Glomerular visceral epithelial cell (primary cell): ENCODE measurements at regions not wholly inside any gene's neighbourhood (a gene's known extent, or its start where the extent isn't known, plus 50 kb on each side); places are given as distances from the start of the nearest gene placed in this dataset.
"Not testable (repeated sequence)": the region's sequence is repeated elsewhere in the genome, so short reads cannot be mapped to it uniquely, and the experiment has no call there.

Experiments used
- DNase-seq: peaks from one replicate; pipeline ENCODE4 v3.0.0-alpha.2; 2016; ENCODE audit errors: extremely low spot score

- no peak for DNase-seq
Observed at GRCh38 chrX:123081776-123082175, 102.3 kb upstream of the GRIA3 start.

- DNase-seq = no peak
Observed at GRCh38 chrX:123083924-123084323, 100.2 kb upstream of the GRIA3 start.

GRCh38 chrX:123084797-123085196, 99.3 kb upstream of the GRIA3 start:
- no peak for DNase-seq

GRCh38 chrX:123085311-123085940, 98.7 kb upstream of the GRIA3 start:
- no peak for DNase-seq

DNA sequence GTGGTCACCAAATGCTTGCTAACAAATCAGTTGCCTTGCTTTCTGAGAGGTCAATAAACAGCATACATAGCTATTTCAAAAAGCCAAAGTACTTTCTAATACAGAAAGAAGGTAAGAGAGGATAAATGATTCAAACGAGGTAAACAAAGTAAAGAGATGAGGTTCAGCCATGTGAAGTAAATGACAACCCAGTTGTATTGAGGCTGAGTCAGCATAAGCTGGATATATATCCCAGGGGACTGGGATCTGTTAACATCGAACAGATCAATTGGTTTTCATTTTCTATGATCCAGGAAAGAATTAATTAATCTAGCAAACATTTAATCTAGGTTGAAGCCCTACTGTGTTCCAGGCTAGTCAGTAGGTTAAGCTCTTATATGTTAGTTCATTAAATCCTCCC, 97.3 kb upstream of the GRIA3 start:
- DNase-seq = no peak

GRCh38 chrX:123087326-123087725, 96.8 kb upstream of the GRIA3 start:
- DNase-seq = peak; percentile 39

- DNase-seq = no peak
Observed at GRCh38 chrX:123088331-123088730, 95.7 kb upstream of the GRIA3 start.

DNA sequence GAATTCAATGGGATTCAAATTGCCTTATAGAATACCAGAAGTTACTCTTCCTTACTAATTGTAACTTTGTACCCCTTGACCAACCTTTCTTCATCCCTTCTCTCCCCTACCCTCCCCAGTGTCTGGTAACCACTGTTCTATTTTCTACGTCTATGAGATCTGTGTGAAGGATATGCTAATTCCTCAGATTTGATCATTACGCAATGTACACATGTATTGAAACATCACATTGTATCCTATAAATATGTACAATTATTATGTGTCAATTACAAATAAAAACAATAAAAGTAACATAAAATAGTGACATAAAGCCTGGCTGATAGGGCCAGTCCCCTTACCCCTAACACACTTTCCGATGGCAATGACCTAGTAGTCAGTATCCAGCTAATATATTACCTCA, 95.1 kb upstream of the GRIA3 start:
- DNase-seq = no peak

- DNase-seq = no peak
Observed at GRCh38 chrX:123093792-123094191, 90.3 kb upstream of the GRIA3 start.

DNA sequence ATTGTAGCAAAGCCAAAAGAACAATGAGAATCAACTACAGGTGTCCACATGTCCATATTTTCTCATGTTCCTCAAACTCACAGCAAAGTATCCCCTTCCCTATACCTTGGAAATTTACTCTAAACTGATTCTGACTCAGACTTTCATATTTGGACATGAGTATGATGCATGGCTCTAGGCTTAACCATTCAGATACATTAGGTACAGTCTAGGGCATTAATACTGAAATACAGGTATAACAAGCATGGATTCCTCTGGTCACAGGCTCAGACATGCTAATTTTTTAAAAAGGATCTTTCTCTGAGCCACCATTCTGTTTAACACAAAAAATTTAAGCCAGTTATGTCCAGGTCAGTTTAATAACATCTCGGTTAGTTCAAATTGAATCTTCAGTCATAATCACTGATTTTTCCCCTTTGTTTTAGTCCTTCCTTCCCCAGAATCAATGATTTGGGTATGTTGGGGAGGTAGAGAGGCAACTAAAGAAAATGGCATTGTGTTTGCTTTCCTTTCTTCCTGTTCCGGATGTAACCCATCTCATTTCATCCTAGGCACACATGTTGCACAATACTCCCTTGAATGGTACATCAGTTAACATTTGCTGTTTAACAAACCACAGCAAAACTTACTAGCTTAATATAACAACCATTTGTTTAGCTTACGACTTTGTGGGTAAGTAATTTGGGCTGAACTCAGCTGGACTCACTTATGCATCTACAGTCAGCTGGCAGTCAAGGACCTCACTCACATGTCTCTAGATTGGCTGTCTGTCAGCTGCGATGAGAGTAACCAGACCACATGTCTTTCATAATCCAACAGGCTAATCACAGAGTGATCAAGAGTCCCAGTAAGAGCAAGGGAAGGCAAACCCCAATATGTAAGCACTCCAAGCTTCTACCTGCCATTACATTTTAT, 75.3 kb upstream of the GRIA3 start:
- DNase-seq = no peak

DNA sequence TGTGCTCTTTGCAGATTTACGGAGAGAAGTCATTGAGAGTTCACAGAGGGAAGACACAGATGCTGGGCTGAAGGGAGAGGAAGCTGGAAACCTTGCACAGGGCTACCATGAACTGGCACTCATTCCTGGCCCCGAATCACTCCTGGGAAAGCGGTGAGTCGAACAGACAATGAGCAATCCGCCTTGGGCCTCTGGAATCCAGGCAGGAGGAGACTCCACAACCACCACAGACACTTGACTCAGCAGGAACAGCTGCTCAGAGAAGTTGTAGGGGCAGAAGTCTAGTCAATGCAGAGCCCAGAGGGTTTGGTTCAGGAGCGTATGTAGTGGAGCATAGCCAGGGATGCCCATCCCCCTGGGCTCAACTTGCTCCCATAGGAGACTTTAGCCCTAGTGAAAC, 62.8 kb upstream of the GRIA3 start:
- peak; percentile 0 for DNase-seq

GRCh38 chrX:123129805-123130204, 54.3 kb upstream of the GRIA3 start:
- DNase-seq = not testable (repeated sequence)
